Peyer's patch (tissue), 4 donors: ENCODE measurements at regions not wholly inside any gene's neighbourhood (a gene's known extent, or its start where the extent isn't known, plus 50 kb on each side); places are given as distances from the start of the nearest gene placed in this dataset.
"Not testable (repeated sequence)": the region's sequence is repeated elsewhere in the genome, so short reads cannot be mapped to it uniquely, and the experiment has no call there.

ENCODE experiments used
- DNase-seq, 3 donors: peaks; one replicate each; pipeline ENCODE4 v3.0.0-alpha.2; 2017 to 2019
- H3K27ac ChIP-seq, 4 donors: fragments of 200-600 bp; sonication (generic); one replicate each; pipeline ENCODE4 v1.5.1; 2016 to 2019
- H3K27me3 ChIP-seq, 2 donors: fragments of 200-600 bp; sonication (generic); one replicate each; pipeline ENCODE4 v1.5.1; 2019
- H3K36me3 ChIP-seq, 3 donors: fragments of 200-600 bp; sonication (generic); one replicate each; pipeline ENCODE4 v1.5.1; 2016 to 2019
- H3K4me1 ChIP-seq, 4 donors: fragments of 200-600 bp; sonication (generic); one replicate each; pipeline ENCODE4 v1.5.1; 2016 to 2019
- H3K4me3 ChIP-seq, 4 donors: fragments of 200-600 bp; sonication (generic); 1 replicate in 3 of 4; 2 replicates in 1 of 4; pipeline ENCODE4 v1.5.1; 2016 to 2019; ENCODE audit warnings: mild to moderate bottlenecking in 1 of 4
- H3K9me3 ChIP-seq, 4 donors: fragments of 200-600 bp; sonication (generic); one replicate each; pipeline ENCODE4 v1.5.1; 2016 to 2019; ENCODE audit warnings: mild to moderate bottlenecking in 1 of 4
- POLR2A ChIP-seq, 2 donors: fragments of 450-650 bp; IDR thresholded peaks; one replicate each; pipeline ENCODE4 v1.5.1; 2017; ENCODE audit warnings: antibody characterized with exemption in 2 of 2, mild to moderate bottlenecking in 2 of 2, moderate library complexity in 2 of 2
- TF ChIP-seq, protein P1 (sequence below), 6 experiments: fragments of 450-650 bp in 4 of 6; fragments of 200-600 bp in 2 of 6; sonication (generic) in 1 of 6; IDR thresholded peaks; one replicate each; pipeline ENCODE4 v1.5.1; 2017 to 2019; ENCODE audit warnings: antibody characterized with exemption in 6 of 6, mild to moderate bottlenecking in 3 of 6, moderate library complexity in 1 of 6

DNA sequence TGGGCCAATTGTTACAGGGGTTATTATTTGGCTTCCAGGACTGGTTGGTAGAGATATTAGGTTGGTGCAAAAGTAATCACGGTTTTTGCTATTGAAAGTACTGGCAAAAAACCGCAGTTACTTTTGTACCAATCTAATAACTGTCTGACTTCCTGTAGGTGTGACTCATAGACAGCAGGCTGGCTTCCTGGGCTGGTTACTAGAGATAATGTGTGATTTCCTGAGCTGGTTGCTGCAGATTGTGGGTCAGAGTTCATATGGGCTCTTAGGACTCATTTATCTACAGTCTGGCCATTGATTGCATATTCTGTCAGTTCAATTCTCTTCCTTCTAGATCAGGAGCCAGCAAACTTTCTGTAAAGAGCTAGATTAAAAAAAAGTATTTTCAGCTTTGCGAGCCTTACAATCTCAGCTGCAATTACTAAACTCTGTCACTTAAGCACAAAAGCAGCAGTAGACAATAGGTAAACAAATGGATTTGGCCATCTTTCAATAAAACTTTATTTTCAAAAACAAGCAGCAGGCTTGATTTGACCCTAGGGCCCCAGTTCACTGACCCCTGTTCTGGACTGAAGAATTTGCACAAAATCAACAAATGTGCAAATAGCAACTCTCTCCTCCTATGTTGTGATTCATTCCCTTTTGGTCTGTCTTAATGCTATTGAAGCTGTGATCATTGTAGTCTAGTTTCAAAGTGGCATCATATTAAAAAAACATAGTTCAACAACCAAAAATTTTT is 50.8 kb upstream of the BOD1L1 start:
- Histone ChIP-seq H3K4me1 (no peaks in the 10 kb centered on the region), H3K4me3 (no peak overlapping the region), H3K27me3 (no peaks in the 10 kb centered on the region), H3K9me3 (peaks cover 0 to 5% (median 0%) of the 10 kb centered on the region in 4 donors), H3K27ac (no peak overlapping the region), H3K36me3 (no peaks in the 10 kb centered on the region)
- DNase-seq = no peak
- no peak for TF ChIP-seq POLR2A (IDR thresholded peaks at IDR 0.05)
- TF ChIP-seq, protein P1, sequence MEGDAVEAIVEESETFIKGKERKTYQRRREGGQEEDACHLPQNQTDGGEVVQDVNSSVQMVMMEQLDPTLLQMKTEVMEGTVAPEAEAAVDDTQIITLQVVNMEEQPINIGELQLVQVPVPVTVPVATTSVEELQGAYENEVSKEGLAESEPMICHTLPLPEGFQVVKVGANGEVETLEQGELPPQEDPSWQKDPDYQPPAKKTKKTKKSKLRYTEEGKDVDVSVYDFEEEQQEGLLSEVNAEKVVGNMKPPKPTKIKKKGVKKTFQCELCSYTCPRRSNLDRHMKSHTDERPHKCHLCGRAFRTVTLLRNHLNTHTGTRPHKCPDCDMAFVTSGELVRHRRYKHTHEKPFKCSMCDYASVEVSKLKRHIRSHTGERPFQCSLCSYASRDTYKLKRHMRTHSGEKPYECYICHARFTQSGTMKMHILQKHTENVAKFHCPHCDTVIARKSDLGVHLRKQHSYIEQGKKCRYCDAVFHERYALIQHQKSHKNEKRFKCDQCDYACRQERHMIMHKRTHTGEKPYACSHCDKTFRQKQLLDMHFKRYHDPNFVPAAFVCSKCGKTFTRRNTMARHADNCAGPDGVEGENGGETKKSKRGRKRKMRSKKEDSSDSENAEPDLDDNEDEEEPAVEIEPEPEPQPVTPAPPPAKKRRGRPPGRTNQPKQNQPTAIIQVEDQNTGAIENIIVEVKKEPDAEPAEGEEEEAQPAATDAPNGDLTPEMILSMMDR (IDR thresholded peaks at IDR 0.05) = no peak

DNA sequence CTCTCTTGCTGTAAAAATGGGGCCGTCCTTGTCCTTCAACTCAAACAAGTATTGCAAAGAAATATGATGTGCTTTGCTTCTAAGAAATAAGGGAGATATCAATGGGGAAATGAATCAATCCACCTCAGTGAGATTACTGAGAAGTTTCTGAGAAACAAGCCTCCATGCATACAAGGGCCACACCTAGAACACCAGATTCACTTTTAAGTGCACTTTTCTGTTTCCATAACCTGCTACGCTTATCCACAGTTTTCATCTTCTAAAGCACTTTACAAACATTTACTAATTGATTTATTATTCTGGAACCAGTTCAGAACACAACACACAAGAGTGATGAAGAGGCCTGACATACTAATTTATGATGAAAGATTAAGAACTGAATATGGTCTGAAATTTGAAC is 54.0 kb upstream of the BOD1L1 start:
- TF ChIP-seq, protein P1 (IDR thresholded peaks at IDR 0.05) = no peak
- no peak for TF ChIP-seq POLR2A (IDR thresholded peaks at IDR 0.05)
- no peaks in the 10 kb centered on the region for H3K4me1 ChIP-seq
- DNase-seq = no peak

DNA sequence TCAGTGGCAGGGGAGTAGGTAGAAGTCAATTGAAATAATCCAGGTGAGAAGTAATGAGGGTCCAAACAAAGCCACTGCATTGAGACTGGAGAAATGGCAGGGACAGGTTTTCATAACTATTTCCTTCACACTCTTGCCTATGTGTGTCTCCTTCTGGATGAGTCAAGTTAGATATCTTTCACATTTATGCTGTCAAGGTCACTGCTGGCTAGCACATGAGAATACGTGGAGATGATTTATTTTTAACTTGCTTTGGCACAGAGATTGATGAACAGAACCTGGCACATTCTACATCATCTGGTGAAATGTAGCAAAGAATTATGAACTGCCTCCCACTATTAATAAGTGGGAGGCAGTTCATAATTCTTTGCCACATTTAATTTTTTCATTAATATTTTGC is 66.7 kb upstream of the BOD1L1 start:
- H3K36me3 ChIP-seq = no peaks in the 10 kb centered on the region
- no peak overlapping the region for H3K27ac ChIP-seq
- H3K27me3 ChIP-seq = no peaks in the 10 kb centered on the region
- no peak for DNase-seq
- no peaks in the 10 kb centered on the region for H3K9me3 ChIP-seq
- no peaks in the 10 kb centered on the region for H3K4me1 ChIP-seq
- no peak for TF ChIP-seq POLR2A (IDR thresholded peaks at IDR 0.05)
- TF ChIP-seq, protein P1 (IDR thresholded peaks at IDR 0.05) = no peak
- H3K4me3 ChIP-seq = no peak overlapping the region

More for the DNA sequence above, 54.0 kb upstream of the BOD1L1 start:
- no peaks in the 10 kb centered on the region for H3K36me3 ChIP-seq
- no peaks in the 10 kb centered on the region for H3K27me3 ChIP-seq
- no peak overlapping the region for H3K4me3 ChIP-seq
- H3K9me3 ChIP-seq = peaks cover 0 to 5% (median 0%) of the 10 kb centered on the region in 4 donors
- H3K27ac ChIP-seq = no peak overlapping the region

DNA sequence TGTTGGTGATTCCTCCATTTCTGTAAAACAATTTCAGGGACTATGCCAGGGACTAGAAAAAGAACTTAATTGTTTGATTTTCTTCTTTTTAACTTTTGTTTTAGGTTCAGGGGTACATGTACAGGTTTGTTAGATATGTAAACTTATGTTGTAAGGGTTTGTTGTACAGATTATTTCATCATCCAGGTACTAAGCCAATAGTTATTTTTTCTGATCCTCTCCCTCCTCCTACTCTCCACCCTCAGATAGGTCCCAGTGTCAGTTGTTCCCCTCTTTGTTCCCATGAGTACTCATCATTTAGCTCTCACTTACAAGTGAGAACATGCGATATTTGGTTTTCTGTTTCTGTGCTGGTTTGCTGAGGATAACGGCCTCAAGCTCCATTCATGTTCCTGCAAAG is 70.8 kb upstream of the BOD1L1 start:
- Histone ChIP-seq H3K27ac (no peak overlapping the region), H3K27me3 (no peaks in the 10 kb centered on the region), H3K9me3 (no peaks in the 10 kb centered on the region), H3K4me1 (peaks cover 0 to 22% (median 0%) of the 10 kb centered on the region in 4 donors), H3K4me3 (no peak overlapping the region), H3K36me3 (no peaks in the 10 kb centered on the region)
- TF ChIP-seq POLR2A (IDR thresholded peaks at IDR 0.05) = no peak
- TF ChIP-seq, protein P1 (IDR thresholded peaks at IDR 0.05) = no peak
- DNase-seq = no peak

DNA sequence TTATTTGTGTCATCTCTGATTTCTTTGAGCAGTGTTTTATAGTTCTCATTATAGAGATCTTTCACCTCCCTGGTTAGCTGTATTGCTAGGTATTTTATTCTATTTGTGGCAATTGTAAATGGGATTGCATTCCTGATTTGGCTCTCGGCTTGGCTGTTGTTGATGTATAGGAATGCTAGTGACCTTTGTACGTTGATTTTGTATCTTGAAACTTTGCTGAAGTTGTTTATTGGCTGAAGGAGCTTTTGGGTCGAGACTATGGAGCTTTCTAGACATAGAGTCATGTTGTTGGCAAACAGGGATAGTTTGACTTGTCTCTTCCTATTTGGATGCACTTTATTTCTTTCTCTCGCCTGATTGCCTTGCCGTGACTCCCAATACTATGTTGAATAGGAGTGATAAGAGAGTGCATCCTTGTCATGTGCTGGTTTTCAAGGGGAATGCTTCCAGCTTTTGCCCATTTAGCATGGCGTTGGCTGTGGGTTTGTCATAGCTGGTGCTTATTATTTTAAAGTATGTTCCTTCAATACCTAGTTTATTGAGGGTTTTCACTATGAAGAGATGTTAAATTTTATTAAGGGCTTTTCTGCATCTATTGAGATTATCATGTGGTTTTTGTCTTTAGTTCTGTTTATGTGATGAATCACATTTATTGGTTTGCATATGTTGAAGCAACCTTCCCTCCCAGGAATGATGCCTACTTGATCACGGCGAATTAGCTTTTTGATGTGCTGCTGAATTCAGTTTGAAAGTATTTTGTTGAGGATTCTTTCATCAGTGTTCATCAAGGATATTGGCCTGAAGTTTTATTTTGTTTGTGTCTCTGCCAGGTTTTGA is 72.7 kb upstream of the BOD1L1 start:
- no peaks in the 10 kb centered on the region for H3K36me3 ChIP-seq
- peak overlapping the region in 1 of 4 donors; percentile 19 for H3K27ac ChIP-seq
- no peak overlapping the region for H3K4me3 ChIP-seq
- no peak for DNase-seq
- H3K27me3 ChIP-seq = no peaks in the 10 kb centered on the region
- TF ChIP-seq POLR2A (IDR thresholded peaks at IDR 0.05) = no peak
- peaks cover 0 to 39% (median 4%) of the 10 kb centered on the region in 4 donors for H3K4me1 ChIP-seq
- no peaks in the 10 kb centered on the region for H3K9me3 ChIP-seq

DNA sequence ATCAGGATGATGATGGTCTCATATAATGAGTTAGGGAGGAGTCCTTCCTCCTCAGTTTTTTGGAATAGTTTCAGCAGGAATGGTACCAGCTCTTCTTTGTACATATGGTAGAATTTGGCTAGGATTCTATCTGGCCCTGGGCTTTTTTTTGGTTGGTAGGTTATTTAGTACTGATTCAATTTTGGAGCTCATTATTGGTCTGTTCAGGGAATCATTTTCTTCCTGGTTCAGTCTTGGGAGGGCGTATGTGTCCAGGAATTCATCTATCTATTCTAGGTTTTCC is 73.3 kb upstream of the BOD1L1 start:
- not testable (repeated sequence) for H3K4me3 ChIP-seq, H3K27ac ChIP-seq, H3K27me3 ChIP-seq, H3K36me3 ChIP-seq, DNase-seq, H3K9me3 ChIP-seq
- peaks cover 0 to 43% (median 4%) of the 10 kb centered on the region in 4 donors for H3K4me1 ChIP-seq
